NB4 (cell line): ENCODE measurements at regions not wholly inside any gene's neighbourhood (a gene's known extent, or its start where the extent isn't known, plus 50 kb on each side); places are given as distances from the start of the nearest gene placed in this dataset.

Experiments
- CTCF ChIP-seq: IDR thresholded peaks from one replicate; pipeline ENCODE4 v1.5.1; 2012; ENCODE audit warnings: low read depth, low read length
- POLR2A ChIP-seq: IDR thresholded peaks from 2 replicates; pipeline ENCODE4 v1.6.1; 2011; ENCODE audit warnings: mild to moderate bottlenecking; ENCODE audit not compliant: insufficient read length; ENCODE audit errors: extremely low read depth

GRCh38 chr2:85939131-85939530 is 50.3 kb upstream of the ST3GAL5 start:
- TF ChIP-seq CTCF (no peak), POLR2A (no peak)
